ENCODE measurements at regions not wholly inside any gene's neighbourhood (a gene's known extent, or its start where the extent isn't known, plus 50 kb on each side); places are given as distances from the start of the nearest gene placed in this dataset.

- Histone ChIP-seq H3K4me3 (replicated peaks; ENCODE audit: low read depth, low read length) (no peak overlapping the region), H3K27me3 (replicated peaks; ENCODE audit: control insufficient read depth, insufficient read depth, low read length) (no peaks in the 10 kb centered on the region; the same call in none of the 2 replicates), H3K36me3 (ENCODE audit: control insufficient read depth, insufficient read depth, low read length) (no peaks in the 10 kb centered on the region)
- TF ChIP-seq CTCF (IDR thresholded peaks at IDR 0.05; ENCODE audit: insufficient read depth, low read length, poor library complexity, severe bottlenecking): no peak
- no peak for DNase-seq (ENCODE audit: extremely low read depth, insufficient read length)
Measured at GRCh38 chr18:6561862-6562291, 147.2 kb upstream of the L3MBTL4 start.

DNA sequence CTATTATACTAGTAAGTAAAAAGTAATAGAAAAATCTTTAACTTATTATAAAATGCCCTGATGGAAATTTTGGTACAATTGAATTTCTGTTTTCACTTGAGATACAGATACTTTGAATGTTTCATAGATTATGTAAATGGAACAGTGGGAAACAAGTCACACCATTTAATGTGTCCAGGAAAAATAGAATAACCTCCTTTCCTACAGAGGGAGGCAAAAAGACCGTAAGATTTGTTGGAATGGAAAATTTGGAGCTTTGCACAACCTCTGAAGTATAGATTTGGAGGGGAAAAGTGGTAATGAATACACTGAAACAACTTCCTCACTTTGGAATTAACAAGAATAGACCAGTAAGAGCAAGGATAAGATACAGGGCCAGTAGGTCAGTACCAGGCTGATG is 149.2 kb upstream of the L3MBTL4 start:
- Histone ChIP-seq H3K36me3 (ENCODE audit: control insufficient read depth, insufficient read depth, low read length) (no peaks in the 10 kb centered on the region), H3K4me3 (replicated peaks; ENCODE audit: low read depth, low read length) (no peak overlapping the region), H3K27me3 (replicated peaks; ENCODE audit: control insufficient read depth, insufficient read depth, low read length) (no peaks in the 10 kb centered on the region; the same call in none of the 2 replicates)
- TF ChIP-seq CTCF (IDR thresholded peaks at IDR 0.05; ENCODE audit: insufficient read depth, low read length, poor library complexity, severe bottlenecking): no peak
- DNase-seq (ENCODE audit: extremely low read depth, insufficient read length): no peak

DNA sequence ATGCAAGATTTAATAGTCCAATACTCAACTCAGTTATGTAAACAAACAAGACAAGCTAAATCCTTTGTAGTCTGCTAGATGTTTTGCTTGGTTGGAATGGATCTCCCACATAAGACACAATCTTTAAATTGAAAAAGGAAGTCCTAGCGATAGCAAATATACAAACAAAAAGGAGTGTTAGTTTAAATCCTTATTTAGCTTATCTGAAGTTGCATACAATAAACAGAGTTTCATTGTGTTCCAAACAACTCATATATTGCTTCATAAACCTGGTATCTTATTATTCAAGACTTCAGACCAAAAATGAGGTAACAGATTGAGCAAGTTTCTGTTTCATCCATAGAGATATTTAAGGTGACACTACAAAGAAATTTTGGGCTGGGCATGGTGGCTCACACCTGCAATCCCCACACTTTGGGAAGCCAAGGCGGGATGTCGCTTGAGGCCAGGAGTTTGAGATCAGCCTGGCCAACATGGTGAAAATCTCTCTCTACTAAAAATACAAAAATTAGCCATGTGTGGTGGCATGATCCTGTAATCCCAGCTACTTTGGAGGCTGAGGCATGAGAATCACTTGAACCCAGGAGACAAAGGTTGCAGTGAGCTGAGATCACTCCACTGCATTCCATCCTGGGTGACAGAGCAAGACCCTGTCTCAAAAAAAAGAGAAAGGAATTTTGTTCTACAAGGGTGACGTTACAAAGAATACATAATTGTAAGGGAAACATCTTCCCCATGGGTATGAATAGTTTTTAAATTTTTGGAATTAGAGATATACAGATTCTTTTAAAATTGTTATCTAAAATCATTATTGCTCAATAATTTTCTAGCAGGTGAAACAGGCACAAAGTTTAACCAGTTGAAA is 150.5 kb upstream of the L3MBTL4 start:
- Histone ChIP-seq H3K4me3 (replicated peaks; ENCODE audit: low read depth, low read length) (no peak overlapping the region), H3K27me3 (replicated peaks; ENCODE audit: control insufficient read depth, insufficient read depth, low read length) (no peaks in the 10 kb centered on the region; the same call in none of the 2 replicates), H3K36me3 (ENCODE audit: control insufficient read depth, insufficient read depth, low read length) (no peaks in the 10 kb centered on the region)
- DNase-seq (ENCODE audit: extremely low read depth, insufficient read length): no peak
- no peak for TF ChIP-seq CTCF (IDR thresholded peaks at IDR 0.05; ENCODE audit: insufficient read depth, low read length, poor library complexity, severe bottlenecking)

GRCh38 chr18:6565815-6566081 is 151.0 kb upstream of the L3MBTL4 start:
- Histone ChIP-seq H3K27me3 (replicated peaks; ENCODE audit: control insufficient read depth, insufficient read depth, low read length) (no peaks in the 10 kb centered on the region; the same call in none of the 2 replicates), H3K36me3 (ENCODE audit: control insufficient read depth, insufficient read depth, low read length) (no peaks in the 10 kb centered on the region), H3K4me3 (replicated peaks; ENCODE audit: low read depth, low read length) (no peak overlapping the region)
- no peak for TF ChIP-seq CTCF (IDR thresholded peaks at IDR 0.05; ENCODE audit: insufficient read depth, low read length, poor library complexity, severe bottlenecking)
- DNase-seq (ENCODE audit: extremely low read depth, insufficient read length): no peak

GRCh38 chr18:6566338-6566911 is 151.7 kb upstream of the L3MBTL4 start:
- DNase-seq (ENCODE audit: extremely low read depth, insufficient read length): no peak
- Histone ChIP-seq H3K36me3 (ENCODE audit: control insufficient read depth, insufficient read depth, low read length) (no peaks in the 10 kb centered on the region), H3K4me3 (replicated peaks; ENCODE audit: low read depth, low read length) (no peak overlapping the region), H3K27me3 (replicated peaks; ENCODE audit: control insufficient read depth, insufficient read depth, low read length) (no peaks in the 10 kb centered on the region; the same call in none of the 2 replicates)
- TF ChIP-seq CTCF (IDR thresholded peaks at IDR 0.05; ENCODE audit: insufficient read depth, low read length, poor library complexity, severe bottlenecking): no peak

Data from GM06990 (cell line).